OCI-LY3 (cell line): ENCODE measurements at regions not wholly inside any gene's neighbourhood (a gene's known extent, or its start where the extent isn't known, plus 50 kb on each side); places are given as distances from the start of the nearest gene placed in this dataset.

Experiments used
- CTCF ChIP-seq: fragments of 200-600, 300-600 bp; sonication (generic); IDR thresholded peaks from 2 replicates; pipeline ENCODE4 v1.5.1; 2014; ENCODE audit warnings: antibody characterized with exemption, low read length, low read depth
- EZH2phosphoT487 ChIP-seq: fragments of 200-600 bp; shearing (Covaris generic); IDR thresholded peaks from 2 replicates; pipeline ENCODE4 v1.6.1; 2018; ENCODE audit warnings: antibody characterized with exemption, mixed run types, low read depth

GRCh38 chr21:28614791-28615190 is 377.9 kb downstream of the LTN1 start:
- TF ChIP-seq CTCF: no peak
- TF ChIP-seq EZH2phosphoT487: no peak
